Left cardiac atrium (tissue), 4 donors: ENCODE measurements at regions not wholly inside any gene's neighbourhood (a gene's known extent, or its start where the extent isn't known, plus 50 kb on each side); places are given as distances from the start of the nearest gene placed in this dataset.

Experiments
- ATAC-seq, 2 donors: fragments of 200-7000 bp; cut with Tn5 transposase; one replicate each; pipeline ENCODE4 v1.9.1; 2020; ENCODE audit warnings: mild to moderate bottlenecking in 2 of 2, moderate library complexity in 2 of 2
- DNase-seq: peaks from one replicate; pipeline ENCODE4 v3.0.0-alpha.2; 2020
- intact Hi-C, 2 donors: fragments of 100-400 bp; cut with DNase I; formaldehyde crosslinking; loops; one replicate each; pipeline versions ENCODE4 v1.14.1 to v1.15.1; 2022 to 2023
- donor health status: DM: no; HTN: yes; CAD: no.
- donor health status: DM: no; HTN: yes; CAD: no; lungs with severe emphysema.
- donor health status: DM: yes; HTN: yes; CAD: no.
- donor health status: Dilated cardiomyopathy.

DNA sequence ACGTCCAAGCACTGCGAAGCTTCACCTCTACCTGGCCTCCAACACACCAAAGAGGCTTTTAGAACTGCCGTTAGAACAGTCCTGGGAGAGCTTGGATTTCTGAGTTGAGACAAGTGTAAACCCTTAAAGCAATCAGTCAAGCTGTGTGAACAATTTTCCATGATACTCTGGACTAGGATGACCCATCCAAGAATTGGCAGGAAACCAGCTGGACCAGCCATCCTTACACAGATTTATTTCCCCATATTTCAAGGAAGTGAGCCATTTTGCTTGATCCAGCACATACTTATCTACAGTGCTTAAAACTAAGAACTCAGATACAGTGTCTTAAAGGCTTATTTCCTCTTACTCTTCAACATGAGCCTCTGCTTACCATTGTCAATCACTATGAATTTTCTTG is 340.7 kb upstream of the HS3ST1 start:
- DNase-seq (peak; percentile 65), ATAC-seq (peak; percentile 68 to 87)
- intact Hi-C loops = loop anchor here in 1 of 2 donors (5.0 kb wide), 1 partner anchor 863 kb away; no protein-coding TSS in a partner anchor

DNA sequence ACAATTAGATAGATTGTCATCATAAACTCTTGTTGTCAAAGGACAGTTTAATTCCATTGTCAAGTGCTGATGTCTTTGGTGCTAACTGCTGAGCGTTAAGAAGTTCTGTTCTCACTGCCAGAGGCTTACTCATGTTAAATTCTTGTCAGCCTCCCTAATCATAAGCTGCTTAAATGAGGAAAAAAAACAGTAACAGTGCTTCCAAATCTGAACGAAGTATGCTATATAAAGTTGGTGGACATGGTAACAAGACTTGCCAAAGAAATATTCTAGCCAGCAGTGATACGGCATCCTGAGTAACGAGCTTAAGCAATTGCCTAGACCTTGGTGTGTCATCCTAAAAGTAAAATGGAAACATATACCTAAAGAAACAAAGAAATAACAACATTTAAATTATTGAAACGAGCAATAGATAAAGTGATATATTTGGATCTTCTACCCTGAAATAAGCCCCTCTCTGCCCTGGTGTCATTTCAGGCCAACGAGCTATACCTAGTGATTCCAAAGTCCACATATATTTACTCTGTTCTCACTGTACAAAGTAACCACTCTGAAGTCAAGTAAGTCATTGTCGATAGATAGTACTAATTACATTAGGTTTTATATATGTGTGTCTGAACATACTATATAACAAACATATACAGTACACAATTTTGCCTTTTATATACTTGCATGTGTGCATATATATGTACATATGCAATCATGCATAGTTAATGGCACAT is 339.7 kb upstream of the HS3ST1 start:
- intact Hi-C loops = loop anchor here in 1 of 2 donors (5.0 kb wide), 1 partner anchor 864 kb away; no protein-coding TSS in a partner anchor
- DNase-seq (no peak), ATAC-seq (peak in 1 of 2 donors; percentile 68)

DNA sequence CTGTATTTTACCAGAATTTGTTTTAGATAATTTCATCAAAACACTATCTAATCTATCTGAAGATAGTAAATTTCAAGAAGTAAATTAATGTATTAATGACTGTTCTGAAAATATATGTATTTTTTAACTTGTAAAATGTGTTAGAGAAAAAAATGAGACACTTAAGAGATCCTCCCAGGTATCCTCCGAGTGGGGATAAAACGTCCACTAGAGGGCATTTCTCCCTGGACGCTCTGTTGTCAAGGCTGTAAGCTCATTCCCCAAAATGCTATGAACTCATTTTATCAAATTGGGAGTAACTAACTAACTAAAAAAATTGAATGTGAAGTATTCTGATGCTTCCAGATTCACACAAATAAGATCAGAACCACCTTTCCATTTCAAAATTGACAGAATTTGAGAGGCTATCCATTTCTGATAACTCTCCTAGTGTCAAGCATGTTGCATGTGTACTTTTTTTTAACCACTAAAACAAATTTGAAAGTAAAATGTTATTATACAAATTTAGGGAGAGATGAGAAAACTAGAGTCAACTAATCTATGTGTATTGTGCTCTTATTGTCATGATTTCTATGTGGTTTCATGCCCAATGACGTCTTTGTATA is 337.3 kb upstream of the HS3ST1 start:
- no peak for DNase-seq
- peak; percentile 43 to 61 for ATAC-seq
- intact Hi-C loops = loop anchor here in 1 of 2 donors (5.0 kb wide), 1 partner anchor 866 kb away; no protein-coding TSS in a partner anchor

DNA sequence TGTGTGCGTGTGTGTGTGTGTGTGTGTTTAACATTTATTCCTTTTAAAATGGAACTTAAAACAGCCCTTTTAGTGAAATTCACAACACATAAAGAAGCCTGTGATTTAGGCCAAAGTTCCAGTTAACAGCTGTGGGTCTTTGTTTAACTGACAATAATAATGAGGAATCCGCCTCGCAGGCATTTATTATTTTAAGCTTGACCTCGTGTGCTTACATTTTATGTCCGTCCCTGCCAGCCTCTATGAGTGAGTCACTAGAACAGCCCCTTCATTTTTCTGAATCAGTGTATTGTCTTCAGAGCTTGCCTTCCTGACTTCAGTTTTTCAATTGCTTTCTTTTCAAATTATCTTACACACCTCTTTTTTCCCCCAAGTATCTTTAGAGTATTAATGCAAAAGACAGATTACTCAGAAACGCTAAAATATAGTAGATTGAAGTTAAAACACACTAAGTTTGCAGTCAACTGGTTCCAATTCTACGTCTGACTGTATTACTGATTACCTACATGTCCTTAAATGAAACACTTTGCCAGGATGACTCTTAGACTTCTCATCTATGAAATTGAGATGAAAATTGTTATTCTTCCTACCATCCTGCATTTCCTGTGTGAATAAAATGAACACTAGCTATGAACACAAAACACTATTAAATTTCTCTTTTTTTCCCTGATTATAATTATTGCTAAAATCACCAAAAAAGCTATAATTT is 319.6 kb upstream of the HS3ST1 start:
- DNase-seq (peak; percentile 24), ATAC-seq (peak in 1 of 2 donors; percentile 80)
- intact Hi-C loops = no loop called here

DNA sequence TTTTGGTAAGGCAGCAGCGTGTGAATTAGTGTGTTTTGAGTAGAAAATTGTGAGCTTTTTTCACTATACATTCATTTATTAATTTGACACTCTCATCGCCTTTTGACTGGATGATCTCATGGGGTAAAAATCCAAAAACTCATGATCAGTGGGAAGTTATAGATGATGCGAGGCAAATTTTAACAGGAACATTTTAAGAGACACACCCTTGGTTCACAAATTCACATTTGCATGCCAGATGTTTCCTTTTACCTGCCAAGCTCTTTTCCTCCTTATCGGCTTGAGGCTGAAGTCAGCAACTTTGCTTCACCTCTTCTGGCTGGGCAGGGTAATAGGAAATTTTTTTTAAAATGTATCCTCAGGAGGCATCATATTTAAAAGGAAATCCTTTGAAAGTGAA is 318.0 kb upstream of the HS3ST1 start:
- DNase-seq (no peak), ATAC-seq (peak in 1 of 2 donors; percentile 55)
- intact Hi-C loops = no loop called here

DNA sequence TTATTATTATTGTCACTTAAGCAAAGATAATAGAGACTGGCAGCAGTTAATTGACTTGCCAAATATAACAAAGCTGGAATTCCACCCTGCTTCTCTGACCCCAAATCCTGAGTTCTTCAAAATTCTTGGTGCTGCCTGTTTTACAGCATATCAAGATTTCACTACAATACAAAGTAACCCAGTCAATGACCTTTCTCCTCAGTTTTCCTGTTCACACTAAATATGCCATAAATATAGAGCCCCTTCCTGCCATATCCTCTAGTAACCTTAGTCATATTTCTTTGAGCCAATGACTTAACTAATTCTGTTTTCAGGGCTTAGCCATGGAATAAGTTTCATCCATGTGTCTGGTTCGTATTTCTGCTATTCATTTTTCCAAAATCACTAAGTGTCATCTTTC is 315.3 kb upstream of the HS3ST1 start:
- intact Hi-C loops = no loop called here
- ATAC-seq (no peak), DNase-seq (no peak)

DNA sequence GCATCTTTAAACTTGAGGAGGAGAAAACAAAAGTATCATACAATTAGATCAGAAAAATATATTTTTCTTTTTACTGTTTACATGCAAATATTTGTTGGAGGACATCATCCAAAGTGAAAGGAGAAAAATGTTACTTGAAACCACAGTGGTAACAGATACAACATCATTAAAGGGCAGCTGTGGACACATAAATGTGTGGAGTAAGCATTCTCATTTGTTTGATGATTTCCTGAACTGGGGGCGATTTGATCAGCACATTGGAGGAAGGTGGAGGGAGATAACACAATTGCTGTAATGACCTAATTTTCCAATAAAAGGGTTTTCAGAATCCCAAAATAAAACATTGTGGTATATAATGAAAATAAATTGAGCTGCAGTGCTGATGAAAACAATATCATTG is 314.5 kb upstream of the HS3ST1 start:
- ATAC-seq (no peak), DNase-seq (no peak)
- intact Hi-C loops = no loop called here

DNA sequence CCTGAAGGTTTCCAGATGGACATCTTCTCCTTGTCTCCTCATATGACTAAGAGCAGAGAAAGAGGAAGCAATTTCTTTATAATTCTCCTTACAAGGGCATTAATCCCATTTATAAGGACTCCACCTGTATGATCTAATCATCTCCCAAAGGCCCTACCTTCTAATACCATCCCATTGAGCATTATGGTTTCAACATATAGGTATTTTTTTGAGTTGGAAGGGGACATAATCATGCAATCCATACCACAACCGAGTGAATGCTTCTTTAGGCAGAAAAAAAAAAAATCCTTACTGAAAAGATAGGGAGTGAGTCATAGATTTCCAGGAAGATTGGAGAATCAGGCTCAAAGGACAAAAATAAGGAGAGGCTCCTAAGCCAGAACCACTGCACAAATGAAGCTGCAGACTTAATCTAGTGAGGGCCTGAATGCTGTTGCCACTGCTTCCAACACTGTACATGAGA is 312.5 kb upstream of the HS3ST1 start:
- ATAC-seq (no peak), DNase-seq (no peak)
- intact Hi-C loops = no loop called here

DNA sequence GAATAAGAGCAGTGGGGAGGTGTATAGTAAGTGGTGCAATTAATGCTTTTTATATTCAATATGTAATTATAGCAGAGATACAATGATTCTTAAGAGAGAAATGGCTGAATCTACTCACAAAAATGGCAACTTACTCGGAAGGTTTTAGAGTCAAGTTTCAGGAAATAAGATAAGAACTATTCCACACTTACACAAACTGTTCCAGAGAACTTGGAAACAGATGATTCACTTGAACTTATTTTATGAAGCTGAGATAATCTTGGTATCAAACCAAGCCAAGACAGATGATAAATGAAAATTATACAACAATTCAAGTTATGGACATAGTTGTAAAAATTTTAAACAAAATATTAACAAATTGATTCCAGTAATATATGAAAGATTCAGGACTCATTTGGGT is 311.3 kb upstream of the HS3ST1 start:
- intact Hi-C loops = no loop called here
- ATAC-seq (peak in 1 of 2 donors; percentile 69), DNase-seq (no peak)

DNA sequence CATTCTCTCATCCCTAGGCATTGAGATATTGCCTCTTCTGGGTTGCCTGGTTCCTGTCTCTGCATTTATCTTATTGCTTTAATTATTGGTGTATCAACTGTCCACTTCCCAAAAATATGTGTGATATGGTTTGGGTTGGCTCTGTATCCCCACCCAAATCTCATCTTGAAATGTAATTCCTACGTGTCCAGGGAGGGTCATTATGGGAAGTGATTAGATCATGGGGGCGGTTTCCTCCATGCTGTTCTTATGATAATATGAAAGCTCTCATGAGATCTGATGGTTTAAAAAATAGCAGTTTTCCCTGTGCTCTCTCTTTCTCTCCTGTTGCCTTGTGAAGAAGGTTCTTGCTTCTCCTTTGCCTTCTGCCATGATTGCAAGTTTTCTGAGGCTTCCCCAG is 308.3 kb upstream of the HS3ST1 start:
- intact Hi-C loops = no loop called here
- DNase-seq = no peak
- no peak for ATAC-seq

DNA sequence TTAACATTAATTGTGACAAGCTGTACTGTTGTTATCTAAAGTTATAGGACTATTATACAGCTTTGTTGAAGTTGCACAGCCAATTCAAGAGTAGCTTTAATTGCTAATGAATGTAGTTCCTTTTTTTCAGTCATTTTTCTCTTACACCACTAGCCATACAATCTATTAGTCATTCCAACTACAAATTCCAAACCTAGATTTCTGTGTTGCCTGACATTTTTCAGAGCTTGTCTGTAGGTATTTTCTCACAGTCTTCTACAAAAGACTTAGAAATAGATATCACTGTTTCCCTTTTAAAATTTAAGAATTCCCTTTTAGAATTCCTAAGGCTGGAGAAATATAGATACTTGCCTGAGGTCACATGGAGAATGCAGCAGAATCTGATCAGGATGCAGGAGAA is 307.0 kb upstream of the HS3ST1 start:
- ATAC-seq (no peak), DNase-seq (no peak)
- intact Hi-C loops = no loop called here

DNA sequence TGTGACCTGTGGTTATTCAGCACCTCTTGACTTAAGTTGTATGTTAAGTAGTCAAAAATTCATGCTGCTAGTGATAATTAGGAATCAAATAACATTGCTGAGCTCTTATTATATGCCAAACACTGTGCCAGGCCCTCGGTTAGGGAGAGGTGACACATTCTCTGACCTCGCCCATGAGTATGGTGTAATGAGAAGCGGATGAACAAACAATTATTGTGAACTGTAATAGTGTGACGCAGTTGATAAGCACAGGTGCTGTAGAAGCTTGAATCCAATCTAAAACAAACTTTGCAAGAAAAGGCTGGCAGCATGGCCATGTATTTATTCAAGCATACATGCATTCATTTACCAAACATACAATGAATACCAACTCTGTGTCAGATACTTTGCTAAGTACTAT is 303.5 kb upstream of the HS3ST1 start:
- DNase-seq (no peak), ATAC-seq (no peak)
- intact Hi-C loops = no loop called here

DNA sequence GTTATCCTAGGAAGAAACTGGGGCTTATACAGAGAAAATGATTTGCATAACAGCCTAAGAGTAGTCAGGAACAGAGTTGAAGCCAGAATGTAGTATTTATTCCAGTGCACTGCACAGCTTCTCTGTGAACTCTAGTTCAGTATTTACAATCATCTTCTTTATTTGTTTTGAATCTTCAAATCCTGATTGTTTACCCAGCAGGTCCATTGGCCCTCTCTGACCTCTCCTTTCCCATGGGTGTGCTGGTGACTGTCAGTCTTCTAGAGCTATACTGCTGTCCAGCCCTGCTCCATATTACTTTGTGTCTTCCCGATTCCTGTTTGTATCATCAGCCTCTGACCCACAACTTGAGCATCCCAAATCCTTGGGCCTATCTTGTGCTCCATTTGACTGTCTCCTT is 301.9 kb upstream of the HS3ST1 start:
- DNase-seq (no peak), ATAC-seq (no peak)
- intact Hi-C loops = no loop called here

DNA sequence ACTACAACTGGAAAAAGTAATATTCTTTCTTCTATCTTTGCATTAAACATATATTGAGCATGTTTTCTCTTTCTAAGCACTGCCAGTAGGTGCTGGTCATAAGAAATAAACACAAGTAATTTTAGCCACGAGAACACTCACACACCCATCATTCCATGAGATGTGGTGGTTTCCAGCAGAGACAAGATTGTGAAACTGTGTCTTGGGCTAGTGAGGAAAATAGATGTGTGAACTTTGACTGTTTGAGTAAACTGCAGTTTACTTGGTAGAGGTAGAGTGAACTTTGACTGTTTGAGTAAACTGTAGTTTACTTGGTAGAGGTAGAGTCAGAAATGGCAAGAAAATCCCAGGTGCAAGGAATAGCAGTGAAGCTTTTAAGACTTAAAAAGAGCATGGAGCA is 300.9 kb upstream of the HS3ST1 start:
- ATAC-seq (no peak), DNase-seq (no peak)
- intact Hi-C loops = loop anchor here (10.0 kb wide), 2 partner anchors 305 to 1155 kb away; partner anchors contain the start of gene HS3ST1 (in 1 of the 2)

DNA sequence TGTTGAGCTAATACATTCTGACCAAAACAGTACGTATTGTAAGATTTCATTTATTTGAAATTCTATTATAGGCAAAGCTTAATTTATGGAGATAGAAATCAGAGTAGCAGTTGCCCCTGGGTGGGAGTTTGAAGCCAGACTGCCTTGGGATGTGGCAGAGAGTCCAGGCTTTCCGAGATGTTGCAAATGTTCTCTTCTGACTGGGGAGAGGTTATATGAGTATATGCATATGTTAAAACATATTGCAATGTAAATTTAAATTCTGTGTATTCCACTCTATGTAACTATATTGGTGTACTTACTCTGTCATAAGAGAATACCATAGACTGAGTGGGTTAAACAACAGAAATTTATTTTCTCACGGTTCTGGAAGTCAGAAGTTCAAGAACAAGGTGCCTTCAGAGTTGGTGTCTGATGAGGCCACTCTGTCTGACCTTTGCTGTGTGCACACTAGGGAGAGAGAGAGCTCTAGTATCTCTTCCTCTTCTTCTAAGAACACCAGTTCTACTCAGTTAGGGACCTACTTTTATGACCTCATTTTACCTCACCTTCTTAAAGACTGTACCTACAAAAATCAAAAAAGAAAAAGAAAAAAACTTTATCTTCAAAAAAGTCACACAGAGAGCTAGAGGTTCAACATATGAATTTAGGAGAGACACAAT is 299.3 kb upstream of the HS3ST1 start:
- ATAC-seq = no peak

DNA sequence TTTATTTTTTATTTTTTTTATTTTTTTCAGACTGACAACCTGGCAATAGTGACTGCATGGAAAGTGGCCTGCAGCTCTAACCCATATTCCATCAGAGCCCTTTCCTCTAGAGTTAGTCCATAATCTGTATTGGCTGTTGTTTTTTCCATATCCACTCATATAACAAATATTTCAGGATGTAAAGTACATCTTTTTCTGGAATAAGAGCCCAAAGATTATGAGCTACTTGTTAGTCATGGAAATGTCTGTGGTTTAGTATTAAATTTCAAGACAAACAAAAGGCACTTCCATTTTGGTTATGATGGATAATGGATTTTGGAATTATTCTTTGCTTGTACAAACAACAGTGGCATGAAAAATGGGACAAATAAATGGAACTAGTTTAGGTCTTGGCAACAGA is 296.0 kb upstream of the HS3ST1 start:
- DNase-seq (no peak), ATAC-seq (no peak)
- intact Hi-C loops = loop anchor here (5.0 to 10.0 kb wide), 3 partner anchors 300 to 1150 kb away; partner anchors contain the start of gene HS3ST1 (in 1 of the 2)

More for the DNA sequence above, 299.3 kb upstream of the HS3ST1 start:
- intact Hi-C loops = loop anchor here (10.0 kb wide), 2 partner anchors 303 to 1153 kb away; partner anchors contain the start of gene HS3ST1 (in 1 of the 2)
- DNase-seq = no peak

DNA sequence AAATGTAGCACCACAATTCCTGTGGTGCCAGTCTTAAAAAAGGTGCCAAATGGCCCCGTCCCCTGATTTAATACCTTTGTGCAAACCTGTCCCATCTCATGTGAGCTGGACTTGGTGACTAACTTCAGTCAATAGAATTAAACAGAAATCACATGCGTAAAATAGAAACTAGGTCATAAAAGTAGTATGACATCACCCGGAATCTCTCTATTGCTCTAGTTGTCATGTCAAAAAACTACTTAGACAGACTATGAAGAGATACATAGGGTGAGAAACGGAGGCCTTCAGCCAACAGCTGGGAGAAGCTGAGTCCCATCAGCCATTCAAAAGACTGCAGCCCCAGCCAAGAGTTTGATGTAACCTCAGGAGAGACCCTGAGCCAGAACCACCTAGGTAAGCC is 293.5 kb upstream of the HS3ST1 start:
- ATAC-seq = no peak
- intact Hi-C loops = loop anchor here (5.0 to 10.0 kb wide), 3 partner anchors 297 to 1147 kb away; partner anchors contain the start of gene HS3ST1 (in 1 of the 2)
- DNase-seq = no peak

DNA sequence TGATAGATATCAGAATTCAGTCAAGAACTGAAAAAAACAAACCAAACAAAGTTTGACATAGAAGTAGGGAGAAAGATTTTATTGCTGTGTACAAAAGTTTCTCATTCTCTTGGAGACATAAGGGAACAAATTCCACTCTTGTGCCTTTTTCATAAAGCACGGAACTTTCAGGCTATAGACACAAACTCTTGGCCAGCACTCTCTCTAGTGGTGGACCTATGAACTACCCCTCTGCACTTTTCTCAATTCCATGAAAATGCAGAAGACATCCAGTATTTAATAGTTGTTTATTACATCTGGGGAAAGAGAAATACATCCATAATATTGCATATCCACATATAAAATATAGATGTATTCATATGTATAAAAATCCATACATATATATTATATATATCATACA is 291.6 kb upstream of the HS3ST1 start:
- peak; percentile 60 to 76 for ATAC-seq
- no peak for DNase-seq
- intact Hi-C loops = loop anchor here (2.0 to 10.0 kb wide), 4 partner anchors 69 to 1145 kb away; partner anchors contain the start of gene HS3ST1 (in 1 of the 2)

DNA sequence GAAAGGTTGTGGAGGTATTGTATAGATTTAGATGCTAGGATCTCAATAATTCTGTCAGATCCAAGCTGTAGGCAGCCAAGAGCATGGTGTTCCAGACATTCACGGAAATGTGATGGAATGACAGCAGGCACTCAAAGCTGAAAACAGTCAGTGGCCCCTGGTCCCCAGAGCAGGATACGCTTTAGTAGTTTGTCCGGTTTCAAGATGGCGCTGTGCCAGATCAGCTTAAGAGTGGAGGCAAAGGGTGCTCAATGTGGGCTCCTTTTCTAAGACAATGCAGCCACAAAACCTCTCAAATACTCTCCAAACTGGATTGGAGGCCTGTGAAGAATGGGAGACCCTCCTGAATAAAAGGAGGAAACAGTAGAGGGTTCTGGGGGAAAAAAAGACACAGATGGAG is 291.2 kb upstream of the HS3ST1 start:
- no peak for DNase-seq
- no peak for ATAC-seq
- intact Hi-C loops = loop anchor here (2.0 to 10.0 kb wide), 4 partner anchors 69 to 1145 kb away; partner anchors contain the start of gene HS3ST1 (in 1 of the 2)
